GM18870 (cell line): ENCODE measurements at regions not wholly inside any gene's neighbourhood (a gene's known extent, or its start where the extent isn't known, plus 50 kb on each side); places are given as distances from the start of the nearest gene placed in this dataset.

Experiments used
- ATAC-seq: cut with Tn5 transposase; IDR thresholded peaks from one replicate; pipeline ENCODE4 v1.9.1; 2021; ENCODE audit warnings: moderate library complexity; ENCODE audit not compliant: unreplicated experiment

DNA sequence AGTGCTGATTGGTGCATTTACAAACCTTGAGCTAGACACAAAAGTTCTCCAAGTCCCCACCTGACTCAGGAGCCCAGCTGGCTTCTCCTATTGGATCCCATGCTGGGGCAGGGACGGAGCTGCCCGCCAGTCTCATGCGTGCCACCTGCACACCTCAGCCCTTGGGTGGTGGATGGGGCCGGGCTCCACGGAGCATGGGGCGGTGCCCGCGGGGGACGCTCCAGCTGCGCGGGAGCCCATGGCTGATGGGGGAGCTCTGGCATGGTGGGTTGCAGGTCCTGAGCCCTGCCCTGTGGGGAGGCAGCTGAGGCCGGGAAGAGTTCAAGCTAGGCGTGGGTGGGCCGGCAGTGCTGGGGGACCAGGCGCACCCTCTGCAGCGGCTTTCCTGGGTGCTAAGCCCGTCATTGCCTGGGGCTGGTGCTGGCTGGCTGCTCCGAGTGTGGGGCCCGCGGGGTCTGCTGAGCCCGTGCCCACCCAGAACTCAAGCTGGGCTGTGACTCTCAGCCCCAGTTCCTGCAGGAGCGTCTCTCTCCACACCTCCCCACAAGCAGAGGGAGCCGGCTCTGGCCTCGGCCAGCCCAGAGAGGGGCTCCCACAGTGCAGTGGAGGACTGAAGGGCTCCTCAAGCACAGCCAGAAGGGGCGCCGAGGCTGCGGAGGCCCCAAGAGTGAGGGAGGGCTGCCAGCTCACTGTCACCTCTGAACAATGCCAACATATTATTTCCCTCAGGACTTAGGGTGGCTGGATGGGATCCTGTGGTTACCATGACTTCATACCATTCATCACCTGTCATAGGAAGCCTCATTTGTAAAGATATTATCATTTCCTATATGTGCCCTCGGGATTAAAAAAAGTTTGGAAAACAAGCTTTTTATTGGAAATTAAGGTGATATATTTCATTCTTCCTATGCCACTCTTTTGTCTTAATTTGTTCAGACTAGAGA is 688.7 kb downstream of the ETS1 start:
- ATAC-seq = no peak

DNA sequence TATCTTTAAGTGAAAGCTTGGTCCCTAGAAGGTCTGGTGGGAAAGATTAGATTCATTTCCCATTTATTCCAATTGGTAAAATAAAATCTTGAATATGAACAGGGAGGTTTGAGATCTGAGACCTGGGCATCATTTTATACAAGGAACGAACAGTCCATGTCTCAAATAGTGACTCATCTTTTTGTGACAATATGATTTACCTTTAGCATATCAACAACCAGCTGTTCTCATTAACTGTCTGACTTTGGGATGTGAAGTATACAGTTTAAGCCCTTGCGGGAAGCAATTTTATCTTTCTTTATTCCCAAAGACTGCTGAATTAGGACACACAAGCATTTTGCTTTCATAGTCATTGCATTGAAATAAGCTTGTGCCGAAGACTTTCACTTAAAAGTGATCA is 691.6 kb downstream of the ETS1 start:
- no peak for ATAC-seq

DNA sequence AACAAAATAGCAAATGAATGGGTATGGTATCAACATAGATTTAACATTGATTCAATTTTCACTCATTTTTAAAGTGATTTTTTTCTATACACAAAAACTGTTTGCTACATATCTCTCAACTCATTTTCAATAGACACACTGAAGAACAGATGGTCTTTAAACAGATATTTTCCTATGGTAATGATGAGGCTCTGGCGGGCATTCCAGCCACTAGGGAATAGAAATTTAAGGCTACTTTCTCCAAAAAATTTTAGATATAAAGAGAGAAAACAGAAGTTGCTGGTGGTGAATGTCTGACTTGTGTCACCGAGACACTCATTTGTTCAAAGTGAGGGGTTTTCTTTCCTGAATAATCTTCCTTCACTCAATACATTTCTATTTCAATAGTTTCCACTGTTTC is 693.0 kb downstream of the ETS1 start:
- no peak for ATAC-seq

DNA sequence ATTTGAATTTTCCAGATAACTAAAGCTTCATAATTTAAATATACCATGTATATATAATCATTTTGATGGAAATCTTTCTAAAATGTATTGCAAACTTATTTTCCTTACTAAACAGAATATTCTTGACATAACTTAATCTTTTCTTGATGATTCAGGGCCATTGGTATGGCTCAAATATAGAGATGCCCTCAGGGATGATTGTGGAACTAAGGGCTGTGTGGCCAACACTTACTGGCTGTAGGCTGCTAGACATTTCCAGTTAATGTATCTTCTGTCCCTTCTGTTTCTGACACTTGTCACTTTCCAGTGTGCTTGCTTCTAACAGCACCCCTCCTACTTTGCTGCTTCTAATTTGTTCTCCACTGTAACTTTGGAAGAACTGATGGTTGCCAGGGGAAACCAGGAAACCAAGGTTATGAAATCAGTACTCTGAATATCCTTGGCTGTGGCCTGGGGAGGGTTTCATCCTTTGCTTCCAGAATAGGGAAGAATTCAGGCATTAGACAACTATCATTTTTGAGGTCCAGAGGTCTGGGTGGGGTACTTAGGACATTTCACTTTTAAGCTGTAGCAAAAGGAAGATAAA is 697.2 kb downstream of the ETS1 start:
- ATAC-seq = no peak

DNA sequence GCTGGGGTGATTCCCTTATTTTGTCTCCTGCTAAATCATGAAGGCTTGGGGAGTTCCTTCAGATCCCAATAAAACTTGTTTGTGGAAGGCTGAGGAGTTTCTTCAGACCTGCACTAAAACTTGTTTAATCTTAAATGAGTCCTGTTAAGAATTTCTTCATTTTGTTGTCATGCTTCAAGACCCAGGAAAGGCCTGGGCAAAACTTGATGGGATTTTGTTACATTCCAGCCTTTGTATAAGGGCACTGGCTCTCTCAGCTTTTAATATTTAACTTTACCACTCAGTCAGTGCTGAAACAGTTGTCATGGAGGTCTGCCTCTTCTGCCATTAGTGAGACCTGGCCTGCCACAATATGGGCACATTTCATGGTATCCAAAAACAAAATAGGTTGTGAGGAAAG is 699.0 kb downstream of the ETS1 start:
- ATAC-seq = no peak

DNA sequence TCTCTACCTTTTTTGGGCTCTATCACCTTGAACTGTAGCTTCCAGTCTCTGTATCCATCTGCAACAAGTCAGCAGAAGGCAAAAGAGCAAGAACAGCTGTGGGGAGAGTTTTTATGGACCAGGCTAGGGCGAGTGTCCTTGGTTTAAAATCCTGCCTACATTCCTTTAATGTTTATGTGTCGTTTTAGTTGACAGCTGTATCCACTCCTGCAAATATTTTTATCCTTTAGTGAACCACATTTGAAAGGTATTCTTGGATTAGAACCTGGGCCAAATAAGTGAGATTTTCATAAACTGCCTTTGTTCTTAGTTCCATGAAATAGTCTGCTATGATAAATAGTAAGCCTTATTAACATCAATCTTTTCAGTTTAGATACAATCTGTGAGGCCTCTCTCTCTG is 712.2 kb downstream of the ETS1 start:
- ATAC-seq = no peak

DNA sequence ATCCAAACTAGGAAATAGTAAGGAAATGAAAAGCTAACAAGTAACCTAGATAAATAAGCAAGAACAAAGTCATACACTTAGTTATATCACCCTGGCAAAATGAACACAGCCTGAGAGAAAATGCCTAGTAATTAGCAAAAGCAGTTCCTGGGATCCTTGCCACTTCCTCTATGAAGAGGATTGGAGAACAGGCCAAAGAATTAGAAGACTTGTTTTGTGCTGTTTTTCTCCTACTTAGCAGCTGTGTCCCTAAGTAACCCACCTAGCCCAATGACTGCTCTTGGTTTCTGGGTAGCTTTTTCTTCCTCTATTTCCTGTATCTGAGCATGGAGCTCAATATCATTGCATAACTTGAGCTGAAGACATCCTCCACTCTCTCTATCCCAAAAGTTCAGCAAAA is 713.9 kb downstream of the ETS1 start:
- no peak for ATAC-seq

DNA sequence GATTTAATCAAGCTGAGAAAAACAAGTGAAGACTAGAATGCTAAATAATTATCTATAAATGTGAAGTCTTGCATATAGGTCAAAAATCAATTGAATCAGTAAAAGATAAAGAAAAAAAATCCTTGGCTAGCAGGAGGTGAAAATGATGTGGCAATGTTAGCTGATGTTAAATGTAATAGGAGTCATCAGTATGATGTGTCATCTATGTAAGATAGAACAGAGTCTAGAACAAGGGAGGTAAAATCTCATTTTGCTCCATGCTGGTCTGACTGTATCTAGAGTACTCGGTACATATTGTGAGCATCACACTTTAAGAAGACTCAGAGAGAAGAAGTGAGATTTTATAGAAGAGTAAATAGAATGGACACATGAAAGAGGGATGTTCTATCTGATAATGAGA is 721.2 kb downstream of the ETS1 start:
- no peak for ATAC-seq

DNA sequence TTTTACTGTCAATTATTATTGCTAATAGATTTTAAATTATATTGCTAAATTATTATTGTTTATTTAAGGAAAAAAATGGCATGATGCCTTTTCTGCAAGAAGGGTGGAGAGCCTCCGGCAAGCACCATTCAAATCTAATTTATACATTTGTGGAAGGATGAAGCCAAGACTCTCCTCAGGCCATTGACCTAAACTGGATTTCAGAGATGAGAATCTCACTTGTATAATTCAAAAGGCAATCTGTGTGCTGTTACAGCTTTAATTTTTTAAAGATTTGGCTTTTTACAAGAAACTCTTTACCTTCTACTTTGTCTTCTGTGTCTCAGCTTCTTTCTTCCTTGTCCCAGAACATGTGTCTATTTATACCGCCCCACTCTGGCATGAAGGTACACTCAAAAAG is 722.5 kb downstream of the ETS1 start:
- no peak for ATAC-seq

DNA sequence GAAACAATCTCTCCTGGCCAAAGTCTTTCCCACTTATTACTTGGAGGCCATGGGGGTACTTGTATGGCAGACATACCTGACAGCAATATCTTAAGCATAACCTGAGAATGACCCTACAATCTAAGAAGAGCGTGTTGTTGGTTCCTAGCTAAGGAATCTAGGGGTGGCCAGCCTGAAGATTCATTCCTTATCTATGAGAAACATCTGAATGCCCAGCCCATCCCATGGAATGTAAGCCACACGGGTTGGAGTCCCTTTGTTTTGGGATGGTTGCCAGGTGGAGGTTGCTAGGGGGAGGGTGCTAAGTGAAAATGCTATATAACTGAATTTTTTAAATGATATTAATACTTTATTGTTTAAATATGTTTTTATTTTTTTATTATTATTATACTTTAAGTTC is 725.0 kb downstream of the ETS1 start:
- ATAC-seq = no peak

DNA sequence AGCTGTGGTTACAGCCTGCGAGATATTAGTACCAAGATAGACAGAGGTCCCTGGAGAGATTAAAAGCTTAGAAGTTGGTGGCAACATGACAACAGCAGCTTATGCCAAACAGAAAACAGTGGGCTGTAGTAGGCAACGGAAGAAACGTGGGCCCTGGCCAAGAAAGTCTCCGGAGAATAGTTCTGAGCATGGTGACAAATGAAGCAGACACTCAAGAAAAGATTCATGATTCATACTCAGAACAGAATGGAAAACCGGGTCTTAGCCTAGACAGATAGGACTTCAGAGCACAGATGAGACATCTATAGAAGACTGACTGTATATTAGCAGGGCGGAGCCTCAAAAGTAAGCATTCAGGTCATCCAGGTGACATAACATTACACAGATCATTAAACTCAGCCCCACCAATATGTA is 727.4 kb downstream of the ETS1 start:
- ATAC-seq = no peak

DNA sequence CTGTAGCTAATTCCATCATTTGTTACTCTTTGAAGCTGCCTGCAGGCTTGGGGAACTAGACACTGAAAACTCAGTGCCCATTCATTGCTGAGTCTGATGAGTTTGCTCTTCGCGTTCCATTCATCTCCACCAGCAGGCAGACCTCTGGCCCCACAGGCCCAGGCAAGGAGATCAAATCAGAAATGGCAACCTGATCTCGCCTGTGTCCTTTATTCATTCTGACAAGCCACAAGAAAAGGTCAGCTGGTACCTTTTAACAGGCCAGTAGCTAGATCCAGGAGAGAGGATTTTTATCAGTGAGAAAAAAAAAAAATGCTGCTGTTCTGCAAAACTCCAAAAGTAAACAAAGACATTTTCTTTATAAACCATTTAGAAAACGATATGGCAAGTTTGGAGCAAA is 742.5 kb downstream of the ETS1 start:
- no peak for ATAC-seq

DNA sequence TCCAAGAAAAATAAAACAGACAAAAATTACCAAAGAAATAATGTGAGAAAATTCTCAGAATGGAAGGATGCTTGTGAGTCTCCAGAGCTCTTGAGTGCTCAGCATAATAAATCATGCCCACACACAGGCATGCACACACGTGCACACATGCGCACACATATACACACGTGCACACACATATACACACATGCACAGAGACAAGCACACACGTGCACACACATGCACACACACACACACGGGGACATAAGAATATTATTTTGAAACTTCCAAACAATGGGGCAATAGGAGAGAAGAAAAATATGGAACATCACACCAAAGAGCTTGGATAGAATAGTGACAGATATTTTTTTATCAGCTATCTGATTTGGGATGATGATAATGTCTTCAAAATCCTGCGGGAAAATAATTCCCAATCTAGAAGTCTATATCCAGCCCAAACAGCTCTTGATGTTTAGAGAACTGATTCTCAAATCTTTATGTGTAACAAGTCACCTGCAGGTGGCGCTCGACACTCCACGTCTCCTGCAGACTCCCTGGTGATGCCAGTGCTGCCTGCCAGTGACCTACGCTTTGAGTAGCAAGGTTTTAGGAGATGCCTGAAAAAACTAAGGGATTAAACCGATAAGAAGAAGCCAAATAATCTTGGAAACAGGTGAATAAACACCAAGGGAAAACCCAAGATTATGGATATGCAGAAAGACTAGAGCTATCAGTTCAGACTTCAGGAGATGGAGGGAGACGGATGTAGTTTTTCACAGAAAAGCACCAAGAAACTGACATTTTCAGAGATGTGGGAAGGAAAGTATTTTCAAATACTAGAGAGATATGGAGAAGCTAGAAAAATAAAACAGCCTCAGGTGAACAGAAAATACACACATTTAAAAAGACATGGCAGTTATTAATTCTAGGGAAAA is 743.6 kb downstream of the ETS1 start:
- no peak for ATAC-seq

DNA sequence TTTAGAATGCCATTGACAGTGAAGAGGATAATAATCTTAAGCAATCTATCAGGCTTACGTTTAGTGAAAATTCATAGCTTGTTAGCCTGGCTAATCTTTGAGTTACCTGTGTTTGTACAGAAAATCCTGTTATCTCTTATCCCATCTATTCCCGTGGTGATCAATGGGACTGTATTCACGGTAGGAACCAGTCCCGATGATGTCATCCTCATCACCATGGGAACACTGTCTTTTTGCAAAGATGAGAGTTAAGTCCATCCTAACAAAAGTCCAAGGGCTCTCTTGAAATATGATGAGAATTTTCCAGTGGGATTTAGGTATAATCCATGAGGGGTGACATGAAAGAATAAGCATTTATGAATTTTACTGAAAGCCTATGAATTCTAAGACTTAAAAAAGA is 762.2 kb downstream of the ETS1 start:
- ATAC-seq = no peak

DNA sequence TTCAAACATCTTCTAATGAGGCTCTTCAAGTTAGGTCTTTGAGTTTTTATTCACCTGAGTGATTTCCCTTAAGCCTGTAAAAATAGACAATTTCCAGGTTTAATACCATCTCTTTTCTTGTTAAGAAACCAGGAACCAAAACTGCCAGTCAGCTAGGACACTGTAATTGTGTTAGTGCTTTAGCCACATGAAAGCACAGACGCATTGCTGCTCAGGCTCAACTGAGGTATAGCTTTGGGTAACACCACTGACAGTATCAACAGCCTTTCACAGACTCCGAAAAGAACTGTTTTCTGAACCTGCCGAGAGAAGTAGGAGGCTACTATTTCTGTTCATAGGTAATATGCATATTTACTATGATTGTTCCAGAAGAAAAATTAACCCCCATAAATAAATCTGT is 768.7 kb downstream of the ETS1 start:
- no peak for ATAC-seq

DNA sequence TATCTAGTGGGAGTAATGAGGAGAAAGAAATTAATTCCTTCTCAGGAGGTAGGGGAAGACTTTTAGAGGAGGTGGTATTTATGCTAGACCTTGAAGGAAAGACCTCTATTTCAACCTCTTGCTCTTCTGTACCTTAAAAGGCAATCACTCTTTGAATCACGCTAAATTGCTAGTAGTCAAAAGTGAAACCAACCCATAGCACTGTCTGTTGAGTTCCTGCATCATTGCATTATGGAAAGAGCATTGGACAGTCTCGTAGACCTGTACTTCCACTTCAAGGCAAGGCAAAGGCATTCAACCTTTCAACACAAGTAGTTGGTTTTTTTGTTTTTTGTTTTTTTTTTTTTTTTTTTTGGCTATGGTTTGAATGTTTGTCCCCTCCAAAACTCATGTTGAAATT is 770.4 kb downstream of the ETS1 start:
- no peak for ATAC-seq

DNA sequence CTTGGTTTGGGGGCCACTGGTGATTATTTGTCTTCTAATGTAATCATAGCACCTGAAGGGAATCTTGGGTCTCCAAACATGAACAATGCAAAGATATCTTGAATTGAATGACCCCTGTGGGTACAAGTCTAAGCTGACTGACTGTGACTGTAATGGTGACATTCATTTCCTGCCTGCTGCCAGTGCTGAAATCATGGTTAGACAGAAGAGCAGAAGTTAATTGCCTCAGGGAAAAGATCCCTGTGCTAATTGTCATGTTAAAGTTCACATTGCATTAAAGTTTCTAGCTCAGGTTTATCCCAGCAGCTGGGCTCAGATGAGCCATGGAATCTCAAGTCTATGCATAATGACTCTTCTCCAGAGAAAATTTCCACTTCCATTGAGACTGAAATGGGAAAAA is 772.0 kb downstream of the ETS1 start:
- ATAC-seq = no peak

DNA sequence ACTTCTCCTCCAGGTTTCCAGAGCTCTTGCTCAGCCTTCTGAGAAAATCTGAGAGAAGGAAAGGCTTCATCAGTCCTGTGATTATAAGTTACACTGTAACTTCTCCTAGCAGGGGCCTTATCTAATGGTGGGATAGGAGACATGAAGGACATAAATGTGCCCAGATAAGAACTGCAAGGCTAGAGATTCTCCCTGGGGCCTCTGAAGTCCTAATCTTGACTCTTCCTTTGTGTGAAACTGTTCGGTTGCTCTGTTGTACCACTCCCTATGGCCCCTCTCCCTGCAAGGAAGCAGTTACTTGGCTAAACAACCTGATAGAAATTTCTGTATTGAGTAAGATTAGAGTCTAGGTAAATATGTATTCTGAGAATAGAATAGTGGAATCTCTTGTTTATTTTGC is 780.9 kb downstream of the ETS1 start:
- ATAC-seq = no peak

DNA sequence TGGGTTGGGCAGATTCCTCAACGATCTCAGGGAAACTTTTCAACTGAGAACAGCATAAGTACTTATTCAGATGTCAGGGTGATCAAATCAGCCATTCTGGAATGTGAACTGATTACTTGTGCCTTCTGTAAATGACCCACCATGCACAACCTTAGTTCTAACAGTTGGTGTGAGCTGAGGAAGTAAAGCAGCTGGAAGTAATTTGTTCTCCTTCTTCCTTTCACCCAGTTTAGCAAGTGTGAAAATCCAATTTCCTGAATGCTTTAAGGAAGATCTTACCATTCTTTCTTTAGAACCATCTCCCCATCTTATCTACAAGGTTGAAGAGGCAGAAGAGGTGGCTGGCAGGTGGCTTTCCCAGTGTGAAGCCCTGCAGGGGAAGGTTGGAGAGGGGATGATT is 781.6 kb downstream of the ETS1 start:
- no peak for ATAC-seq

DNA sequence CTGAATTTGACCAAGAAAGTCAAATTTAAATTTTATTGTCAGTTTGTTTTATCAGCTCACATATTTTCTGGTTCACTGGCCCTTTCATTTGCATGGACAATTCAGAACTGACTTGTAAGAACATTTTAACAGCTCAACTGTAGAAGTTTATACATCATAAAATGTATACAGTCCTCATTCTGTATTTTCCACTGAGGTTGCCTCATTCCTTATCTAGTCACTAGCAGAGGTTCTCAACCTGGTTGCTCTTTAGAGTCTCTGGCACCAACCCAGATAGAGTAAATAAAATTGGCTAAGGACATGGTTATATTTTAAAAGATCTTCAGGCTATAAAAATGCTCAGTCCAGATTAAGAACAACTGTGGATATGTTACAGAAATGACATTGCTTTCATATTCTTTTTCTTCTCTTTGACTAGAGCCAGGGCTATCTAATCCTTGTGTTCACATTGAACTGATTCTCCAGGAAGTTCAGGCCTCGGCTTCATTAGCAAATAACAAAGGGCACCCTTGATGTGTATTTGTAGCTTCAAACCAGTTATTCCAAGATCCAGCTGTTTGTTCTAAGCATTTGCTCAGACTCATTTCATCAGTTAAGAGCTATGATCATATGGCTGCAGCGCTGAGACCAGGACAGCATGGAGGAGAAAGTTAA is 782.5 kb downstream of the ETS1 start:
- no peak for ATAC-seq

DNA sequence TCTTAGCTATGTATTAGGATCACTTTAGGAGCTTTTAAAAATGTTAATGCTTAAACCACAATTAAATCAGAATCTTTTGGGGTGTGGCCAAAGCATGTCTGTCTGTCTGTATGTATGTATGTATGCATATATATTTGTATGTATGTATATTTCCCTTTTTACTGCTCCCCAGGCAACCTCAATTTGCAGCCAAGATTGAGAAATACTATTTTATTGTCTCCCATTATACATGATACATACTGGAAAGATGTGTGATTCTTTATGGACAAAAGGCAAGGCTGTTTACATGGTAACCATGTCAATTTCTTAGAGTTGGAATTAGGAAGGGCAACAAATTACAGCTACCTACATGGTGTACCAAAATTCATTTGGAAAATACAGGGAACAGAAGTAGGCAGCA is 783.6 kb downstream of the ETS1 start:
- ATAC-seq = no peak
